GM19452 (cell line): ENCODE measurements at regions not wholly inside any gene's neighbourhood (a gene's known extent, or its start where the extent isn't known, plus 50 kb on each side); places are given as distances from the start of the nearest gene placed in this dataset.
"Not testable (repeated sequence)": the region's sequence is repeated elsewhere in the genome, so short reads cannot be mapped to it uniquely, and the experiment has no call there.

Experiments used
- ATAC-seq: cut with Tn5 transposase; IDR thresholded peaks from one replicate; pipeline ENCODE4 v1.9.1; 2021; ENCODE audit not compliant: unreplicated experiment

DNA sequence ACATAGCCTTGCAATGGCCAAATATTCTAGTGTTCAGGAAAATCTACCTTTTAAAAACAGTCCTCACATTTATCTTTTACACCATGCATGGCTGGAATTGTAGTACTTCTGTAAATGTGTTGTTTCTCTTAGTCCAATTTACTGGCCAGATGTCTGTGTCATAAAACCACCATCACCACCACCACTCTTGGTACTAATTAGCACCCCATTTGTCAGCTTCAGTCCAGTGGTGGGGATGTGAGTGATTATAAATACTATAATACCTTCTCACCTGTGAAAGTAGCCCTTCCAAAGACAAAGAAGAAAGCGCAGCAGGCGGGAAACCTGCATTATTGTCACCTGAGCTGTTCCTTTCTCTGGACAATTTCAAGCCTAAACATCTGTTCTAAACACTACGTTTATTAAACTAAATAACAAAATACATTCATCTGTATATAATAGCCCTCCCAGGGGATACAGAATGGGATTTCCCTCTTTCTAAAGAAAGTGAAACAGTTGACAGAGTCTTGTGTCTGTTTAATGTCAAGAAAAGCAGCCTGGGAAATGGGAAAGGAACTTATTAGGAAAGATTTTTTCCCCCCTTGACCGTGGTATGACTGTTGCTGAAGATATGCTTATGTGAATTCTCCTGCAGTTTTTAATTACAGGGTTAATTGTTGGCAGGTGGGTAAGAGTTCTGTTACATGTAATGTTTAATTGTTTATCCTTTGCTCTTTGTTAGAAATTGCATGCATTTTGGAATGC is 144.5 kb upstream of the NUDT12 start:
- no peak for ATAC-seq

DNA sequence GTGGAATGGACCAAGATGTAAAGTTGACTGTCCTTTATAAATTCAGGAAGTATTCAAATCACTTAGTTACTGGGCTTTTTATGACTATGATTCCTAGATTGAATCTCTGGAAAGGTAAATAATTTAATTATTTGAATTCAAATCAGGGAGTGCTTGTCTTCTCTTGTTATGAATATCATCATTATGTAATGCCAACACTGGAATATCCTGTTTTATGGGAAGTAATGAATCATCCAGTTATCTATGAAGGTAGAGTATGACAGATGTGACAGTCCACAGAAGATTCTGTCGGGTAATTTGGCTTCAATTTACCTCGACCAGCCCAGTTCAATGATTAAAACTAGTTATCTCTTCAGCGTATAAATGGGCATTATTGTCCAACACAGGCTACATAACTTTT is 141.0 kb upstream of the NUDT12 start:
- no peak for ATAC-seq

DNA sequence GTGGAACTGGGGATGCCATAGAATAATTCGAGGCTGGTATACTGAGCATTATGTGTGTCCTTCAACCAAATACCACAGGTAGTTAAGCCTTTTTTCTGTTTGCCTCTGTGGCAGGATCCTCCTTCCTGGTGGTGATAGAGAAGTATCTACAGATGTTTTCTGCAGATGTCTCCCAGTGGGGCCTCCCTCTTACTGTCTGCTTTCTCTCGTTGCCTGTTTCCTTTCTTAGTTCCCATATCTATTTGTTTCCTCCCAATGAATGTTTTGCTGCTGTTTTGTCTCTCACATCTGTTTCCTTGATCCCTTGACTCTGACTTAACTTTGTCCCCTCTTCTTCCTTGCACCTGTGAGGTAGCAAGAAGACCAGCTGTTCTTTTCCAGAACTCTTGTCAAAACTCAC is 130.9 kb upstream of the NUDT12 start:
- ATAC-seq: no peak

DNA sequence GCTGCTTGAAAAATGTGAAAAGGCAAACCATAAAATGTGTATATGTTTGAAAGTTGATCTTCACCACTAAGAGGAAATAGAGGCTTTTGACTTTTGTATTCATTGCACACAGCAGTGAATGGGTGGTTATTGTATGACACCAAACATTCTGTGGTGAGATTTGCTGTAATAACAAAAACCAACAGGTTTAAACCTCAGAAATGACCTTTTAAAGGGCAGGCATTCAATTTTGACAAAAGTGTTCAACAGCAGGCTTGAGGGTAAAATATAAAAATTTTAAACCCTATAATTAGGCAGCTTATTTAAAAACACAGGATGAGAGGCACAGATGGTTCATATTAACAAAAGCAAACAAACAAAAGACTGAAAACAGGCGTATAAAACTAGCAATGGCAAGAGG is 128.1 kb upstream of the NUDT12 start:
- no peak for ATAC-seq

DNA sequence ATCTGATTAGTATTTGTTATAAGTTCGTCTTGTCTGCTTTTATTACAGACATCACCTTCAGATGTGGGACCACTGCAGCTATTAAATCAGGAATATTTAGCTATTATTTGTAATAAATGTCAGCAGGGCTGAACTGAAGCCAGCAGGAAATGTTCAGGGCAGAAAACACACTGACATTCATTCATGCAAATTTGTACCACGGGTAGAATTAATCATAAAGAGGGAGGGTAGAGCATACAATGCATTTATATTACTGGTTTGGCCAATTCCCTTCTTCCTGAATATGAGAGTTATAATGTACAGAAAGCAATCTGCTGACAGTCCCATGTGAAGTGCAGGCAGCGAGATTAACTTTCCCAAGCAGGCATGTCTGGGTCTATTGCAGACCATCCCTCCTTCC is 117.3 kb upstream of the NUDT12 start:
- ATAC-seq: no peak

DNA sequence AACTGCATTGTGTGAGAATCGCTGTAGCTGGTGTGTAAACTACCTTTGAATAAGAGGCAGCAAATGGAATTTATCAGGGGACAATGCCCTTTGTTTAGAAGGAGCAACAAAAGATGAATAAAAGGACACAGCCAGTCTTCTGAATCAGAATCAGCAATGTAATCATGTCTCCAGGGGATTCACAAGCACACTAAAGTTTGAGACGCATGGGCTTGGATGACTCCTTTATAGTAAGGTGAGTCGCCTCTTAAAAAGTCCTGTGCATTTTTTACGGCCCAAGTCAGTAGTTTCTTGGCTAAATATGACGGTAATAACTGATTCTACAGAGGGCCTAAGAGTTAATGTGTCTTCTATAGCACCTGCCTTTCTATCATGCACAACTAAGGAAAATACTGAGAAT is 113.6 kb upstream of the NUDT12 start:
- ATAC-seq: not testable (repeated sequence)

DNA sequence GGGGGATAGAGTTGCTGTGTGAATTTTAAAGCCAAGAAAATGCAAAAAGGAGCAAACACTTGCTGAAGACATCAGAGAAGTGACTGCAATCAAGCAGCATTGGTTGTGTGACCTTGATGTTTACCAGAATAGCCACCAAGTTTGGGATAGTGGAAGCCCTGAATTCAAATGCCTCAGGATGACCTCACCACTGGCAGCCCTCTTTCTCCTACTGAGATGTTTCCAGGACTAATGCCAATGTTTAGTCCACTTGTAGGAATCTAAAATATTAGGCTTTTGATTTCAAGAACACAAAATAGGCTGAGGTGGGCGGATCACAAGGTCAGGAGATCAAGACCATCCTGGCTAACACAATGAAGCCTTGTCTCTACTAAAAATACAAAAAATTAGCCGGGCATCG is 112.2 kb upstream of the NUDT12 start:
- ATAC-seq: no peak

DNA sequence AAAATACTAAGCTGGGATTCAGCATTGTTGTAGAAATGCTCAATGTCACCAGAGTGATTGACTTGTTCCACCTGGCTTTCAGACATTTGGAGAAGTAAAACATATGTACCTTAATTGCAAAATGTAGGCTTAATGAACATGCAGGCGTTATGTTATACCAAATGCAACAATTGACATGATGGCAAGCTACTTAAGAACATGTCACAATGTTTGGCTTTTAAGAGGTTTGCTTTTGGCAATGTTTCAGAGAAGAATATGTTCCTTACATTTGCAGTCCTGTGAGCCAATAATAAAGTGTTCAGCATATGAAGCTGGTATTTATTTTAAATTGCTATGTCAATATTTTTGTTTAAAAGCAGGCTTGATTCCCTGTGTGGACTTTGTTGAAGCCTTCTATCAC is 111.7 kb upstream of the NUDT12 start:
- ATAC-seq: no peak

DNA sequence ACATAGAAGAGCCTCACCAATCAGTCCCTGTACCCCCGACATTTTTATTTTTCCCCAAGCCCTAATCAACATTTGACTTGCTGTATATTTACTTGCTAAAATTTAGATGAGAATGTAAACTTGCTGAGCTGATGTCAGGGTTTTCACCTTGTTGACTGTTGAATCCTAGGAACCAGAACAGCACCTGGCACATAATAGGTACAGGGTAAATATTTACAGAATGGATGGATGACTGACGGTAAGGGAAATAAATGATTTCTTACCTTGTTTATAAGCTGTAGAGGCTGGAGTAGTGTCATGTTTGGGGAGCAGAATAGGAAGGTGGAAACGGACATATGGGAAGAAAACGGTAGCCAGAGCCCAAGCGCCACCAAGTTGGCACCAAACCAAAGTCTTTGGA is 107.0 kb upstream of the NUDT12 start:
- ATAC-seq: no peak

DNA sequence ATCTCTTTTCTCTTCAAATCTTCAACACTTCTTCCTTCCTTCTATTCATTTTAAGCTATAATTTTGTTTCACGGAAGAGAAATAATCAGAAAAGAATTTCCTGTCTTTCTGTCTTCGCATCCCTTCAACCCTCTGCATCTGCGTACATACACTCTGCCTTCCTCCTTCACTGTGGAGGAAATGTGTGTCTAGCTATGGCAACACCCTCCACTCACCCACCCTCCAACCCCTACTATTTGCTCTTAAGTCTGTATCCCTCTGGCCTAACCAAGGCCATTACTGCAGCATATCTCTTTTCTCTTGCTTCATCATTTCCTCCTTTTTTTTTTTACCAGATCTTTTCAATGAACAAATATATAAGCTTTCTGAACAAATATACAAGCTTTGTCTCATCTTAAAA is 105.7 kb upstream of the NUDT12 start:
- no peak for ATAC-seq

DNA sequence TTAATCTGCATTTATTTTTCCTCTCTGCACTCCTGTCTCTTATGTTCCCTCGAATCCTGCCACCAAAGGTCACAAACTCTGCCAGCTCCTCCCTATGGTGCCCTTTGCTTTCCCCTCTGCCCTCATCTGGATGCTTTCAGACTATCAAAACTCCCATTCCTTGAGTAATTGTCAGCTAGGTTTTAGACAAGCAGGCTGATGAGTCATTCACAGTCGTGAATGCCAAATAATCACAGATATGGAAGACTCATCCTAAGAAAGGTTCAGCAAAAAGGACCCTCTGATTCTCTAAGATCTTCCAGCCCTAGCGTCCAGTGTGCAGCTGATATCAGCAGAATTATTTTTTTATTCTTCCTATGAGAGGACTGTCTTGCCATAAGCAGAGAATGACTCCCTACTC is 104.5 kb upstream of the NUDT12 start:
- no peak for ATAC-seq

DNA sequence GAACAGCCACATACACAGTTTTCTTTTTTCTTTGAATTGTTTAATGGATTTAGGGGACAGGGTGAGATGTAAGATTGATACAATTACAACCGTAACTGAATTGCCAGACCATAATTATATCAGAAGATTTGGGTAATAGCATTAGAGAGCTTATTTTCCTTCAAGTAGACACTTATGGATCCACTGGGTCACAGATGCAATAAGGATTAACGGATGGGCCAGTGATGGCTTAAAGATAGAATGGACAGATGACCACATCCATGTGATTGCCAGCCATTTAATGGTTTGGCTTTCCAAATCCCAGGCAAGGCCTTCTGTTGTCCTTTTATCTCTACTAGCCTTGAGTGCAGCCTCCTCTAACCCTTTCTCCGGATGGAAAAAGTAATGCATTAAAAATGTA is 94.7 kb upstream of the NUDT12 start:
- ATAC-seq: no peak

DNA sequence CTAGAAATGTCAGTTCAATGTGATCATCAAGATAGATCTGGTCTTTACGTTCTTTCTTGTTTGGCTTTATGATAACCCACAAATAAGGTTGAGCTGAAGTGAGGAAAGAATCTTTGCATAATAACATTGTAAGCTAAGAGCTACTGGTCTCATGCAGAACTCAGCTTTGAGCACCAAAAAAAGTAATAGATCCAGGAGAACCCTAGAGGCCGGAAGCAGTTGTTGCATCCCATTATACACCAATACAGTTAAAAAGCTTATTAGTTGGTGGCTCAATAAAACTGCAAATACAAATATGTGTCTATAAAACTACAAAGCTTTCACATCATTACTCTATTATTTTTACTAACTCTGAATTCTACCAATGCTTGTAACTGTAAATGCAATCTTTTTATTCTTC is 85.5 kb upstream of the NUDT12 start:
- ATAC-seq: no peak

DNA sequence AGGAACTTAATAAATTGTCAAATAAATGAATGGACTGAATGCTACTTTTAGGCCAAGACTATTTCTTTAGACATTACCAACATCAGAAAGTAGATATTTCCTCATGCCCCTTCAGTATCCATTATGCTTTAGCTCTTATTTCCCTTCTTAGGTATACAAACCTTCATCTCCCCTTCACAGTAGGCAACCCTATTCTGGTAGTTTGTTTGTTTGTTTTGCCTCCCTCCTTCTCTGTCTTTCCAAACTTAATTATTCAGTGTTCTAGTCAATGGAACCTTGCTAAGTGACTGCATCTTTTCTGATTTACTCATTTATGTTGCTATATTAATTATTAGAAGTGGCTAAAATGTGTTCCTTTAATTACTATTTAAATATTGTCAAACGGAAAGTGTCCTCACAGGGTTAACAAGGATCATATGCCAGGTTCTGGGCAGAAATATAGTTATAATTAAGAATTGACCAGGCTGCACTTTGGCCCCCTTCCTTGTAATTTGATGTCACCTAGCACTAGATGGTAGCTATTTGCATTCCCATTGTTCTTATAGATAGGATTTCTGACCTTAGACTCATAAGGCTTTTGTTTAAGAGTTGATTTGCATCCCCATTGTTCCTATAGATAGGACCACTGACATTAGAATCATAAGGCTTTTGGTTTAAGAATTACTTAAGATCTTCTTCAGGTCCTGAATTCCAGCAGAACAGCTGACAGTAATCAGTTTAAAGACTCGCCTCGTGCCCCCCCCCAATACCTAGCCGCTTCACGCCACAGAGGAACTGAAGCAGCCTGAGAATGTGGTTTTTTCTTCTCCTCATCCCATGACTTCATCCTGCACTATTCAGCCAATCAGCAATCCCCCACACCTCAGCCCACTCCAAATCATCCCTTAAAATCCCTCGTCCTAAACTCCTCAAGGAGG is 84.4 kb upstream of the NUDT12 start:
- ATAC-seq: no peak

DNA sequence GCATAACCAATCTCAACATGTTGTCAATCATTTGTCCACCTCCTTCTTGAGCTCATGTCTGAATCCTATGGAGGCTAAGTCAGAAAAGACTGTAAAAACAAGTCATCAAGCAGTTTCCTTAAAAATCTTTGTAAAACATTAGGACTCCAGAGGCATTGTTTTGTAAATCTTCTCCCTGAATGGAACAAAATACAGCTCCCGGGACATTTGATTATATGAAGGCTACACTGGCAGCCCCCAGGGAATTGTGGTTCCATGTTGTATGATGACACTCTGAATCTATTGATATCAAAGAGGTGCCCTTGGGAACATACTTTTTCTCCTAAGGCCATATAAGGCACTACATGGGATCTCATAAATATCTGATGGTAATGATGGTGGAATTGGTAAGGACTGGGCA is 83.2 kb upstream of the NUDT12 start:
- no peak for ATAC-seq

DNA sequence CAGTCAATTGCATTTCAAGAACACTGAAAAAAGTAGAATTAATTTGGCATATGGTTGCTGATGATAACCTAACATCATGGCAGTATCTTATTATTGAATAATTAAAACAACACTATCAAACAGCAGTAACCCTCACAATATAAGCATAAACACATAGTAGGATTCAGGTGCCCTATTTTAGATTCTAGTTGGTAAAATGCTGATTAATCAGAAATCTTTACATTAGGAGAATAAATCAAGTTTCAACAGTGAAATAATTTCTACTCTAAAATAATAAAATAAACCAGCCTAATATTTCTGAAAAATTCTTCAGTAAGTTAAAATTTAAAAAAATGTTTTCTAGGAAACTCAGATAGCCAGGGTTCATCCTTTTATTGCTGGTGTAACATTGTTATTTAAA is 76.4 kb upstream of the NUDT12 start:
- ATAC-seq: no peak

DNA sequence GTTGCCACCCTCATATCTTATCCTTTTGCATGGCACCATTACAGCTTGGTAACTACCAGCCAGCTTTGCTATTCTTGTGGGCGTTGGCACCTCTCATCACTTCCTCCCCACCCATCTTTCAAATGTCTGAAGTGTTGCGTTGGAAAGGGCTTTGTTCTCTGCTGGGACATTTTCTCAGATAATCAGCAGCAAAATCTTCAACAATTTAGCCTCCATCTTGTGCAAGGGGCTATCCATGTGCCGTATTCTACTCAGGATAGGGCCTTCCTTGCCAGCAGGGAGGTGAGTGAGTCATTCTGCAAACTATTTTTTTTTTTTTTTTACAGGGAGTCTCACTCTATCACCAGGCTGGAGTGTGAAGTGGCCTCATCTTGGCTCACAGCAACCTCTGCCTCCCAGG is 62.1 kb upstream of the NUDT12 start:
- no peak for ATAC-seq

DNA sequence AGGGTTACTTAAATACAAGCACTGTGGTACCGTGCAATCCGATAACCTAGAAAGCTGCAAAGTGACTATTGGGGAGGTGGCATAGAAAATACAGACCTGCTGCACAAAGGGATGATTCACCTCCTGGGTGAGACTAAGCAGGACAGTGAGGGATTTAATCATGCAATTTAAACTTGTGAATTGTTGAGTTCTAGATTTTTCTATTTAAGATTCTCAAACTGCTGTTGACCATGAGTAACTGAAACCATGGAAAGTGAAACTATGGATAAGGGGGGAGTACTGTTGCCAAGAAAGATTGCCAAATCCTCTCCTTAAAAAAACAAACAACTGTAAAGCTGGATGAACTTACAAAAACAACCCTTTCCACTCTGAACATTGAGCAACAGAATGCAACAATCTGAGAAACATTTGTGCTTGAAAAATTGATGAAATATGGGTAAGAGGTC is 61.5 kb upstream of the NUDT12 start:
- no peak for ATAC-seq

DNA sequence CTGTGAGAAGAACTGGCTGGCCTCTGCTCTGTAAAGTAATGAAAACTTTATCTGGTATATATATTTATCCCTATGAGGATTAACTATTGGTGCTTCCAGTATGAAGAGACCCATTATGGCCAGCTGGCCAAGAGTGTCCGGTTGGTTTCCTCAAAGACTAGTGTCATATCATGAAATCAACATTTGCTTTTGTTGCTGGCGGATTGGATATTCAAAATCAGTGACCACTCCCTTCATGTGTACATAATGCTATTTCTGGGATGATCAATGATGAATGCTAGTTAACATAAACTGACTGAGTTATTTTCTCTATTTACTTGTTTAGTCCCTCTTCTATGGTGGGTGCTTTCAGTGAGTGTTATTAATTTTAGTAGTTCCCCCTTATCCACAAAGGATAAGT is 60.8 kb upstream of the NUDT12 start:
- ATAC-seq: no peak

DNA sequence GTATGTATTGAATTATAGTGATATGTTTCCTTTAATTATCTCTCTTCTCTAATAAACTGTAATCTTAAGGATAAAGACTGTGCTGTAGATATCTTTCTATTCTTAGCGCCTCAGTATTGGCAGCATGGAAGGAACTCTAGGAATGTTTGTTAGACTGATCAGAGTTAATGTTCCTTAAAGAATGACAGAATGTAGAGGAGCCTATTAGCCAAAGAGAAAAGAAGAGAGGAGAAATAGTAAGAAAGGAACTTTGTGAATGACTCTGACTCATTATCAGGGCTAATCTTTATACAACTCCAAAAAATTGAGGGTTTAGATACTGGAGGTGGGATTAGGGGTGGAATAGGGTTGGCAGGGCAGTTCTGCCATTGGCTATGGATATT is 59.0 kb upstream of the NUDT12 start:
- no peak for ATAC-seq

DNA sequence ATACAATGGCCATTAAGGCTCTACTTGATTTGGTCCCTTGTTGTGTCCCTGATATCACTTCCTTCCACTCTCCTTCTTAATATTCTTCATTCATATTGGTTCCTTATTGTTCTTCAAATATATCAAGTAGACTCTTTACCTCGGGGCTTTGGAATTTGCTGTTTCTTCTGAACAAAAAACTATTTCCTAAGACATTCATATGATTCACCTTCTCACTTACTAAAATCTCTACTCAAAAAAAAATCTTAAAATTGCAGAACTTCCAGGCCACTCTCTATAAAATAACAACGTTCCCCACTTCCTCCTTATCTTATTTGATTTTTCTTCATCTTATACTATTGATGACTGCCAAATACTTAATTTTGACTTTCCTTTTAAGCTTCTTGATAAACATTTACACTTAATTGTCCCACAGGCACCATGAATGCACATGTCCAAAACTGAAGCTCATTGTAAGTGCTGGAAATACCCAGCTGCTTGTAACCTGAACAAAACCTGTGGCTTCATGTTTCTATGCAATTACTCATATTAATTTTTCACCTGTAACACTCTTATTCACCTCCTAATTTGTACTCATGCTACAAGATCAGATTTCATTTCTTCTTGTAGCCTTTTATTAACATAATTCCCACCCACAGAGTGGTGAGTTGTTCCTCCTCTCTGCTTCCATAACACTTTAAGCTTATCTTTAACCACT is 58.4 kb upstream of the NUDT12 start:
- ATAC-seq: no peak

DNA sequence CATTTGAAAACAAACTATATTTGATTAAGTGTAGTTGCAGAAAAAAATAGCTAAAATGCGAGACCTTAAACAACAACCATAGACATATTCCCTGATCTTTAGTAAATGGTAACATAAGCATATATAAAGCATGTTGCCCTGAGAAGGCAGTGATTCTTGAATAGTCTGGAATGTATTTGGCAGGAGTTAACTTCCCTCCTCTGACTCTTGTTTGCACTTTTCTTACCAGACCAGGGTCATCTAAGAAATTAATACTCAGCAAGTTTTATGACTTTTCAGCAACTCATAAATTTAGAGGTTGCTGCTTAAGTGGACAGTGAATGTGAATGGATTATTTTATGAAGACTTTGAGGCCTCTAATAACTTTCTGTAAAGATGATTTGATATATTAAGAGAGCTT is 55.3 kb upstream of the NUDT12 start:
- ATAC-seq: no peak
